B cell (primary cell): ENCODE measurements at regions not wholly inside any gene's neighbourhood (a gene's known extent, or its start where the extent isn't known, plus 50 kb on each side); places are given as distances from the start of the nearest gene placed in this dataset.

ENCODE experiments used
- ATAC-seq: fragments of 200-7000 bp; cut with Tn5 transposase; one replicate; pipeline ENCODE4 v1.10.0; 2021; ENCODE audit warnings: low read depth, mild to moderate bottlenecking, moderate number of reproducible peaks, moderate library complexity
- CTCF ChIA-PET: fragments of 350-600 bp; sonication (Branson Sonifier 250); formaldehyde crosslinking; loops from one replicate; lab custom pipeline; 2021; ENCODE audit warnings: antibody characterized with exemption, inconsistent platforms; lab: Charles Lee
- POLR2A ChIA-PET: fragments of 350-600 bp; sonication (Branson Sonifier 250); formaldehyde crosslinking; loops from one replicate; lab custom pipeline; 2021; ENCODE audit warnings: antibody characterized with exemption; lab: Charles Lee
- DNase-seq: peaks from one replicate; pipeline ENCODE4 v3.0.0; 2013
- H2AFZ ChIP-seq: 2 replicates; pipeline ENCODE4 v1.6.1; 2012; ENCODE audit warnings: mild to moderate bottlenecking, low read depth, low read length; ENCODE audit not compliant: insufficient read depth, poor library complexity, severe bottlenecking
- H3K27ac ChIP-seq, 2 donors: 1 replicate in 1 of 2; 2 replicates in 1 of 2; pipeline ENCODE4 v1.5.1; 2012 to 2013; ENCODE audit warnings: low read length in 2 of 2, mild to moderate bottlenecking in 2 of 2, moderate library complexity in 1 of 2
- H3K27me3 ChIP-seq, 4 experiments: fragments of 200-600 bp in 1 of 4; sonication (generic) in 1 of 4; replicated peaks in 1 of 4; 1 replicate in 2 of 4; 2 replicates in 2 of 4; pipeline versions ENCODE4 v1.6.1 to v1.7.0; 2013 to 2016; ENCODE audit warnings: low read length in 3 of 4, mild to moderate bottlenecking in 2 of 4, mixed read lengths in 1 of 4, moderate library complexity in 1 of 4; ENCODE audit not compliant: insufficient read depth in 4 of 4, control insufficient read depth in 3 of 4; ENCODE audit errors: control extremely low read depth in 1 of 4
- H3K36me3 ChIP-seq, 2 experiments: replicated peaks in 1 of 2; 1 replicate in 1 of 2; 2 replicates in 1 of 2; pipeline versions ENCODE4 v1.6.1 to v1.7.1; 2013; ENCODE audit warnings: low read length in 1 of 2; ENCODE audit not compliant: insufficient read depth in 2 of 2, control insufficient read depth in 1 of 2; ENCODE audit errors: control extremely low read depth in 1 of 2, extremely low read depth in 1 of 2
- H3K4me1 ChIP-seq, 2 donors: fragments of 200-600 bp in 1 of 2; sonication (generic) in 1 of 2; 1 replicate in 1 of 2; 2 replicates in 1 of 2; pipeline versions ENCODE4 v1.5.1 to v1.6.1; 2013 to 2017; ENCODE audit warnings: low read length in 2 of 2; ENCODE audit not compliant: control insufficient read depth in 2 of 2, insufficient read depth in 2 of 2
- H3K4me2 ChIP-seq: replicated peaks from 2 replicates; pipeline ENCODE3; 2012; ENCODE audit warnings: mild to moderate bottlenecking, low read depth, low read length; ENCODE audit not compliant: poor library complexity, severe bottlenecking
- H3K4me3 ChIP-seq, 5 experiments: fragments of 200-600 bp in 1 of 5; sonication (generic) in 1 of 5; 1 replicate in 3 of 5; 2 replicates in 2 of 5; pipeline versions ENCODE4 v1.5.1 to v1.7.0; 2011 to 2016; ENCODE audit warnings: low read length in 4 of 5, mild to moderate bottlenecking in 4 of 5, low read depth in 2 of 5, control low read depth in 1 of 5, moderate library complexity in 1 of 5; ENCODE audit not compliant: insufficient read depth in 1 of 5; ENCODE audit errors: control extremely low read depth in 1 of 5, extremely low read depth in 1 of 5
- H3K79me2 ChIP-seq: fragments of 200-600 bp; sonication (generic); one replicate; pipeline ENCODE4 v1.6.0; 2016; ENCODE audit warnings: low read length; ENCODE audit not compliant: control insufficient read depth, insufficient read depth
- H3K9ac ChIP-seq: fragments of 200-600 bp; sonication (generic); 2 replicates; pipeline ENCODE4 v1.6.1; 2017; ENCODE audit warnings: mild to moderate bottlenecking, low read length, moderate library complexity
- H3K9me3 ChIP-seq, 3 donors: one replicate each; pipeline versions ENCODE4 v1.6.1 to v1.7.1; 2013; ENCODE audit warnings: low read length in 2 of 3; ENCODE audit not compliant: control insufficient read depth in 2 of 3, insufficient read depth in 1 of 3; ENCODE audit errors: control extremely low read depth in 1 of 3
- H4K20me1 ChIP-seq: 2 replicates; pipeline ENCODE4 v1.6.0; 2012; ENCODE audit warnings: mild to moderate bottlenecking, low read length; ENCODE audit not compliant: insufficient read depth, control insufficient read depth, poor library complexity, severe bottlenecking
- H3K27ac Mint-ChIP-seq: one replicate; pipeline ENCODE4 v1.8.0; 2021; ENCODE audit warnings: mixed read lengths
- H3K27me3 Mint-ChIP-seq: one replicate; pipeline ENCODE4 v1.8.0; 2021; ENCODE audit warnings: mixed read lengths
- H3K4me1 Mint-ChIP-seq: one replicate; pipeline ENCODE4 v1.8.0; 2021; ENCODE audit warnings: mixed read lengths
- H3K4me3 Mint-ChIP-seq: one replicate; pipeline ENCODE4 v1.8.0; 2021; ENCODE audit warnings: mixed read lengths
- H3K9me3 Mint-ChIP-seq: one replicate; pipeline ENCODE4 v1.8.0; 2022; ENCODE audit warnings: mixed read lengths; ENCODE audit not compliant: insufficient read depth
- CTCF ChIP-seq: fragments of 200-600 bp; IDR thresholded peaks from one replicate; pipeline ENCODE4 v1.8.0; 2022; ENCODE audit warnings: antibody characterized with exemption, mild to moderate bottlenecking
- EZH2 ChIP-seq: IDR thresholded peaks from 2 replicates; pipeline ENCODE4 v1.6.1; 2012; ENCODE audit warnings: borderline replicate concordance, low read depth, mild to moderate bottlenecking, moderate library complexity, low read length; ENCODE audit not compliant: insufficient read depth, poor library complexity, severe bottlenecking
- WGBS: methylation state at CpG from one replicate; pipeline ENCODE4 v1.1.5; 2013; ENCODE audit warnings: missing lambda C conversion rate; ENCODE audit not compliant: insufficient coverage; 5-methylcytosine and 5-hydroxymethylcytosine counted together
- intact Hi-C: fragments of 100-400 bp; cut with micrococcal nuclease; formaldehyde crosslinking; loops from one replicate; pipeline ENCODE4 v1.10.0; 2022

- H4K20me1 ChIP-seq = no peaks in the 10 kb centered on the region
- peaks cover 7% of the 10 kb centered on the region for H3K9me3 Mint-ChIP-seq
- H3K4me1 ChIP-seq = no peaks in the 10 kb centered on the region
- H3K27ac Mint-ChIP-seq = no peak overlapping the region
- no peaks in the 10 kb centered on the region for H3K4me1 Mint-ChIP-seq
- H3K79me2 ChIP-seq = no peaks in the 10 kb centered on the region
- no peak overlapping the region for H3K9ac ChIP-seq
- H3K9me3 ChIP-seq = peaks cover 0 to 4% (median 0%) of the 10 kb centered on the region in 3 donors
- no peak overlapping the region for H3K27ac ChIP-seq
- TF ChIP-seq EZH2 = no peak
- TF ChIP-seq CTCF = no peak
- ATAC-seq (no peak), DNase-seq (no peak)
- H3K36me3 ChIP-seq = no peaks in the 10 kb centered on the region
- WGBS = no CpG with 5 or more reads among the region's 3 CpGs
- H2AFZ ChIP-seq = no peak overlapping the region
- H3K27me3 ChIP-seq = no peaks in the 10 kb centered on the region
- H3K4me2 ChIP-seq = no peak overlapping the region
- no peak overlapping the region for H3K4me3 ChIP-seq
- no peaks in the 10 kb centered on the region for H3K27me3 Mint-ChIP-seq
- no peak overlapping the region for H3K4me3 Mint-ChIP-seq
- ChIA-PET POLR2A (no interaction called here), CTCF (no interaction called here)
- intact Hi-C loops = no loop called here
Observed at GRCh38 chr4:19657856-19658255, 593.8 kb upstream of the SLIT2 start.

GRCh38 chr4:19655666-19656065 is 596.0 kb upstream of the SLIT2 start:
- Histone ChIP-seq H3K27me3 (no peaks in the 10 kb centered on the region), H3K79me2 (no peaks in the 10 kb centered on the region), H3K4me2 (no peak overlapping the region), H3K9ac (no peak overlapping the region), H3K36me3 (no peaks in the 10 kb centered on the region), H3K9me3 (peaks cover 0 to 4% (median 0%) of the 10 kb centered on the region in 3 donors), H4K20me1 (no peaks in the 10 kb centered on the region), H3K27ac (no peak overlapping the region), H3K4me3 (no peak overlapping the region), H3K4me1 (no peaks in the 10 kb centered on the region), H2AFZ (no peak overlapping the region)
- H3K27ac Mint-ChIP-seq = no peak overlapping the region
- intact Hi-C loops = no loop called here
- TF ChIP-seq EZH2 (no peak), CTCF (no peak)
- no peaks in the 10 kb centered on the region for H3K4me1 Mint-ChIP-seq
- 94% methylated on average over 5 of the region's 5 CpGs for WGBS
- ChIA-PET POLR2A (no interaction called here), CTCF (no interaction called here)
- ATAC-seq = no peak
- H3K4me3 Mint-ChIP-seq = no peak overlapping the region
- no peaks in the 10 kb centered on the region for H3K27me3 Mint-ChIP-seq
- H3K9me3 Mint-ChIP-seq = peaks cover 7% of the 10 kb centered on the region
- DNase-seq = no peak
